ENCODE measurements at regions not wholly inside any gene's neighbourhood (a gene's known extent, or its start where the extent isn't known, plus 50 kb on each side); places are given as distances from the start of the nearest gene placed in this dataset.

- Histone ChIP-seq H3K4me3 (ENCODE audit: low read depth, low read length) (no peak overlapping the region), H3K9me3 (ENCODE audit: control insufficient read depth, low read length) (no peaks in the 10 kb centered on the region), H3K36me3 (ENCODE audit: control insufficient read depth, insufficient read depth, low read length) (no peaks in the 10 kb centered on the region), H3K27me3 (ENCODE audit: control insufficient read depth, insufficient read depth, low read length) (no peaks in the 10 kb centered on the region), H3K9ac (no peak overlapping the region), H3K27ac (no peak overlapping the region), H3K4me2 (ENCODE audit: low read length) (no peak overlapping the region), H3K79me2 (no peaks in the 10 kb centered on the region), H2AFZ (no peak overlapping the region), H3K4me1 (no peaks in the 10 kb centered on the region)
- TF ChIP-seq CTCF (IDR thresholded peaks at IDR 0.05) = no peak
Measured at GRCh38 chr7:148480479-148481146, 110.0 kb upstream of the C7orf33 start.

- Histone ChIP-seq H3K36me3 (ENCODE audit: control insufficient read depth, insufficient read depth, low read length) (no peaks in the 10 kb centered on the region), H3K79me2 (no peaks in the 10 kb centered on the region), H2AFZ (no peak overlapping the region), H3K4me3 (ENCODE audit: low read depth, low read length) (no peak overlapping the region), H3K27me3 (ENCODE audit: control insufficient read depth, insufficient read depth, low read length) (no peaks in the 10 kb centered on the region), H3K9ac (no peak overlapping the region), H3K9me3 (ENCODE audit: control insufficient read depth, low read length) (no peaks in the 10 kb centered on the region), H3K4me1 (no peaks in the 10 kb centered on the region), H3K27ac (no peak overlapping the region), H3K4me2 (ENCODE audit: low read length) (no peak overlapping the region)
- TF ChIP-seq CTCF (IDR thresholded peaks at IDR 0.05) = no peak
Measured at GRCh38 chr7:148481147-148481526, 109.4 kb upstream of the C7orf33 start.

- no peaks in the 10 kb centered on the region for H3K27me3 ChIP-seq (ENCODE audit: control insufficient read depth, insufficient read depth, low read length)
- TF ChIP-seq CTCF (IDR thresholded peaks at IDR 0.05) = no peak
- H3K9ac ChIP-seq = no peak overlapping the region
- no peaks in the 10 kb centered on the region for H3K4me1 ChIP-seq
- H3K36me3 ChIP-seq (ENCODE audit: control insufficient read depth, insufficient read depth, low read length) = no peaks in the 10 kb centered on the region
- H2AFZ ChIP-seq = no peak overlapping the region
- H3K4me3 ChIP-seq (ENCODE audit: low read depth, low read length) = no peak overlapping the region
- no peak overlapping the region for H3K4me2 ChIP-seq (ENCODE audit: low read length)
- H3K27ac ChIP-seq = no peak overlapping the region
- H3K79me2 ChIP-seq = no peaks in the 10 kb centered on the region
- no peaks in the 10 kb centered on the region for H3K9me3 ChIP-seq (ENCODE audit: control insufficient read depth, low read length)
Measured at GRCh38 chr7:148481971-148482626, 108.5 kb upstream of the C7orf33 start.

- Histone ChIP-seq H3K4me1 (no peaks in the 10 kb centered on the region), H3K9me3 (ENCODE audit: control insufficient read depth, low read length) (no peaks in the 10 kb centered on the region), H3K79me2 (no peaks in the 10 kb centered on the region), H3K9ac (no peak overlapping the region), H3K27ac (no peak overlapping the region), H3K36me3 (ENCODE audit: control insufficient read depth, insufficient read depth, low read length) (no peaks in the 10 kb centered on the region), H3K4me2 (ENCODE audit: low read length) (no peak overlapping the region), H3K27me3 (ENCODE audit: control insufficient read depth, insufficient read depth, low read length) (no peaks in the 10 kb centered on the region), H2AFZ (no peak overlapping the region), H3K4me3 (ENCODE audit: low read depth, low read length) (no peak overlapping the region)
- no peak for TF ChIP-seq CTCF (IDR thresholded peaks at IDR 0.05)
Measured at GRCh38 chr7:148483515-148484308, 106.9 kb upstream of the C7orf33 start.

All from parathyroid adenoma (tissue), 2 donors.